Fibroblast of mammary gland (primary cell): ENCODE measurements at regions not wholly inside any gene's neighbourhood (a gene's known extent, or its start where the extent isn't known, plus 50 kb on each side); places are given as distances from the start of the nearest gene placed in this dataset.

Source experiments
- DNase-seq: peaks from one replicate; pipeline ENCODE4 v3.0.0-alpha.2; 2010; ENCODE audit warnings: low read depth
- H3K4me3 ChIP-seq: 2 replicates; pipeline ENCODE4 v1.5.1; 2011; ENCODE audit warnings: low read depth, mild to moderate bottlenecking, low read length, moderate library complexity; ENCODE audit not compliant: control insufficient read depth
- TF ChIP-seq, protein P1 (sequence below): conservative IDR thresholded peaks from 2 replicates; pipeline ENCODE4 v1.5.1; 2011; ENCODE audit warnings: low read depth, low read length, inconsistent platforms; ENCODE audit not compliant: control insufficient read depth, insufficient read depth

DNA sequence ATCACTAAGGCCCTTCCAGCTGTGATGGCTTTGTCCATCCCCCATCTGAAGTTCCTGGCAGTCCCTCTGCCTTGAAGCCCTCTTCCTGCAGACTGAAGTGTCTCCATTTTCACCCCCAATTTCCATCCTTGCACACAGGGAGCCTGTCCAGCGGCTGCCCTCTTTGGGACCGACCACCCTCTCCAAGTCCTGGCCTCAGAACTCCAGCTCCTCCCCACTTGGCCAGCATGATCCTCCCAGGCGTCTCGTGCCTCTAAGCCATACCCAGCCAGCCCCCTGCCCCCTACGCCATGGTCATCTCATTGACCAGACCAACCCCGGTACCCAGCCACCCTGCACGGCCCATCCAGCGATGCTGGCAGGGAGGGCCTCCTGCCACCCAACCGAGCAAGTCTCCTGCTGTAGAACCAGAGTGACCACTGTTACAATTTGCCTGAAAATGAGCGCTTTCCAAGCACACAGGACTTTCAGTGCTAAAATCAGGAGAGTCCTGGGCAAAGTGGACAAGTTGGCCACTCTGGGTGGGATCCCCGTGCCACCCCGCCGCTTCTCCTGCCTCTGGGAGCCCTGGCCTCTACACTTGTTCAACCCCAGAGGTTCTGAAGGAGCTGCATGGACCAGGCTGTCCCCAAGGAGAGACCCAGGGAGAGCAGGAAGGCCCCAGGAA lies 362.0 kb downstream of the SEC14L1 start:
- no peak for DNase-seq
- TF ChIP-seq, protein P1, sequence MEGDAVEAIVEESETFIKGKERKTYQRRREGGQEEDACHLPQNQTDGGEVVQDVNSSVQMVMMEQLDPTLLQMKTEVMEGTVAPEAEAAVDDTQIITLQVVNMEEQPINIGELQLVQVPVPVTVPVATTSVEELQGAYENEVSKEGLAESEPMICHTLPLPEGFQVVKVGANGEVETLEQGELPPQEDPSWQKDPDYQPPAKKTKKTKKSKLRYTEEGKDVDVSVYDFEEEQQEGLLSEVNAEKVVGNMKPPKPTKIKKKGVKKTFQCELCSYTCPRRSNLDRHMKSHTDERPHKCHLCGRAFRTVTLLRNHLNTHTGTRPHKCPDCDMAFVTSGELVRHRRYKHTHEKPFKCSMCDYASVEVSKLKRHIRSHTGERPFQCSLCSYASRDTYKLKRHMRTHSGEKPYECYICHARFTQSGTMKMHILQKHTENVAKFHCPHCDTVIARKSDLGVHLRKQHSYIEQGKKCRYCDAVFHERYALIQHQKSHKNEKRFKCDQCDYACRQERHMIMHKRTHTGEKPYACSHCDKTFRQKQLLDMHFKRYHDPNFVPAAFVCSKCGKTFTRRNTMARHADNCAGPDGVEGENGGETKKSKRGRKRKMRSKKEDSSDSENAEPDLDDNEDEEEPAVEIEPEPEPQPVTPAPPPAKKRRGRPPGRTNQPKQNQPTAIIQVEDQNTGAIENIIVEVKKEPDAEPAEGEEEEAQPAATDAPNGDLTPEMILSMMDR, result no peak
- H3K4me3 ChIP-seq, result no peak overlapping the region

DNA sequence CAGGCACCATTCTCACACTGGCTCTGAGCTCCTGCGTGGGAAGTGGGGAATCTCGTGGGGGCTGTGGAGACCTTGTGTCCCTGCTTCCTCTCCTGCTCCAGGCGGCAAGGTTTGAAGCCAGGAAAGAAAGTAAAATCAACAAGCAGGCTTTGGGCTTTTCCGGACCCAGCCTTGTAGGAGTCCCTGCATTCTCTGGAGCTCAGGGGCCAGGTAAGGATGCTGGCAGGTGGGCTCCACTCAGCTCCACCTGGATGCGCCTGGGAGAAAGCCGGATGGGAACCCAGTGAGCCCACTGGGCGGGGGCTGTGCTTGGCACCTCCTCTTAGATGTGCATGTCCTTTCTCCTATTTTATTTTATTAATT lies 362.5 kb downstream of the SEC14L1 start:
- TF ChIP-seq, protein P1, result no peak
- H3K4me3 ChIP-seq, result no peak overlapping the region
- no peak for DNase-seq

DNA sequence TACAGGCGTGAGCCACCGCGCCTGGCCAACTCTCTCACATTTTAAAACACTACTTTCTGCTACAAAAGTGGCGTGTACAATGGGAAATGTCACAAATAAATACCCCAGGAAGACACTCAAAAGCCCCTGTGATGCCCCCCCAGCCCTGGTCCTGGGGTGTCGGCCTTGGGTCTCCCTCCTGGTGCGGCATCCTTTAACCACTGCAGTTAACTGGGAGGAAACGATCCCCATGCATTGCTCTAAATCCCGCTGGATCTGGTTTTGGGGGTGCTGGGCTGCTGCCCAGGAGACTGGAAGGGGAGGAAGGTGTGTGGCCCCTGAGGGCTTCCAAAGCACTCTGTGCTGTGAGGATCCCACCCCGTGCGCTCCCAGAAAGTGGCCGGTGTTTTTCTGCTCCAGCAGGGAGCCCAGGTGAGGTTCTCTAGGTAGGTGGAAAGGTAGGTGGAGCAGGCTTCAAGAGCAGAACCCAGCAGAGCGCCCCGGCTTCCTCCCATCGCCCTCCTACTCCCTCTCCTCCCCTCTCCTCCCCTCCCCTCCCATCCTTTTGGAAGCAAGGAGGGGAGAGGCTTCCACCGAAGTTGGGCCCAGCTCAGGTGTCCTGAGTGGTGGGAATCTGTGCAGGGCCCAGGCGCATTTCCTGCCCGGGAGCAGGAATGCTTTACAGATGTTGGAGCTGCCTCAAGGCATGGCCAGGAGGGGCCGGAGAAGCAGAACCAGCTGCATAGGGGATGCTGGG lies 363.3 kb downstream of the SEC14L1 start:
- no peak overlapping the region for H3K4me3 ChIP-seq
- no peak for DNase-seq

DNA sequence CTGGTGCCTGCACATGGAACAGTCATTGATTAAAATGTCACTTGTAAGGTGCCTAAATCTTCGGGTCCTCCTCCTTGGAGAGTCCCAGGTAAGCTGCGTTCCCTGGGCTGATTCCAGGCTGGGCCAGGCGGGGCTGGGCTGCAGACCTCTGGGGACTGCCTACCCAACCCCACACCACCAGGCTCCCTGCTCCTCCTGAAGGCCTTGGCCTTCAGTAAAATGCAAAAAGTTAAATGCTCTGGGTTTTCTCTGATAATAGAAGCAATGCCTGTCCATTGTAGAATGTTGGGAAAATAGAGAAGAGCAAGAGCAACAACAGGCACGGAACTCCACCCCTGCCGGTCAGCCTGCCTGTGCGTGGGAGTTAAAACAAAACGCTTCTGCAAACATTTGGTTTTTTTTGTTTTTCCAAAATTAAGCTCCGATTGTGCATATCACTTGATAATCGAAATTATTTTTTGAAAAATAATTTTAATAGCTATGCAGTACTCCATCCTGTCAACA lies 363.9 kb downstream of the SEC14L1 start:
- H3K4me3 ChIP-seq, result no peak overlapping the region
- TF ChIP-seq, protein P1, result no peak
- no peak for DNase-seq

More for the DNA sequence above, 363.3 kb downstream of the SEC14L1 start:
- TF ChIP-seq, protein P1, result no peak

DNA sequence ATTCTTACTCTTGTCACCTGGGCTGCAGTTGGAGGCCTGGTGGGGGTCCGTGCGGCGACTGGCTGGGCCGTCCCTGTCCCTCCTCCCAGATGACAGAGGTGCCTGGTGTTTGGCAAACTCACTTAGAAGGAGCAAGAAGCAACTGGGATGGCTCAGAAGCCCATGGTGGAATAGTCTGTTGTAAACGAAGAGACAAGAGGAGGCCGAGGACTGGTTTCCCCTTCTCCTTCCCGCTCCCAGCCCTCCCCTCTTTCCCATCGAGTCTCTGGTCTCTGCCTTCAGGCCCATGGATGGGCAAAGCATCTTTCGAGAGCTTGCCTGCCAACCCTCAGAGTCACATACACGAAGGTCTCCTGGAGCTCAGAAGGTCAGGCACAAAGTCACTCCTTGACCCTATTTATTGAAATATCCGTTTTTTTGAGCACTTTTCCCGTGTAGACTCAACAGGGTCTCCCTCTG lies 364.4 kb downstream of the SEC14L1 start:
- no peak for DNase-seq
- no peak overlapping the region for H3K4me3 ChIP-seq
- TF ChIP-seq, protein P1, result no peak

DNA sequence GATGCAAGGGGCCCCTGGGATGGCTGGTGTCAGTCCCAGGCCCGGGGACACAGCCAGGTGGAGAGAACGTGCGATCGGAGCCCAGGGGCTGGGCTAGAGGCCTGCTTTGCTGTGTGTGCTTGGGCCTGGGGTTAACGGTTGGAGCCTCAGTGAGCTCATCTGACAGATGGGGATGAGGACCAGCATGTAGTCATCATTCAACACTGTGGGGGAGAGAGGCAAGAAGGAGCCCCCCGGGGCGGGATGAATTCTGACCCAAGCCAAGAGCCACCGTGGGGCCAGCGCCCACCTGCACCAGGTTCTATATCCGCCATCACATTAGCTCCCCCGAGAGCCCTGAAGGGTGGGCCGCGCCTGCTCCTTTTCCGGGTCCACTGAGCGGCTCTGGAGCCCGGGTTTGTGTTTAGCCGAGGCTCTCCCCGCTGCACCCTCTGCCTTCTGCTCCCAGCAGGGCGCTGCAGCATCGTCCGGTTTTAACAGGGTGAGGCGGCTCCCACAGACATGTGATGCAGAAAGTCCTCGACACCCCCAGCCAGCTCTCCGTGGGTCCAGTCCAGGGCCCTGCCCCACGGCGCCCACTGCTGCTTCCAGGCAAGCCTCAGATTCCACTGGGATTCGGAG lies 365.7 kb downstream of the SEC14L1 start:
- no peak for DNase-seq
- no peak overlapping the region for H3K4me3 ChIP-seq
- TF ChIP-seq, protein P1, result no peak
